DND-41 (cell line): ENCODE measurements at regions not wholly inside any gene's neighbourhood (a gene's known extent, or its start where the extent isn't known, plus 50 kb on each side); places are given as distances from the start of the nearest gene placed in this dataset.

Experiments used
- EZH2 ChIP-seq: IDR thresholded peaks from 3 replicates; pipeline ENCODE4 v1.6.1; 2012; ENCODE audit warnings: borderline replicate concordance, low read depth, mild to moderate bottlenecking, moderate library complexity, low read length, inconsistent platforms; ENCODE audit not compliant: severe bottlenecking
- TF ChIP-seq, protein P1 (sequence below): IDR thresholded peaks from 2 replicates; pipeline ENCODE4 v1.5.1; 2012; ENCODE audit warnings: borderline replicate concordance, low read length, moderate library complexity, mild to moderate bottlenecking; ENCODE audit not compliant: poor library complexity, severe bottlenecking; ENCODE audit errors: extremely low read depth

DNA sequence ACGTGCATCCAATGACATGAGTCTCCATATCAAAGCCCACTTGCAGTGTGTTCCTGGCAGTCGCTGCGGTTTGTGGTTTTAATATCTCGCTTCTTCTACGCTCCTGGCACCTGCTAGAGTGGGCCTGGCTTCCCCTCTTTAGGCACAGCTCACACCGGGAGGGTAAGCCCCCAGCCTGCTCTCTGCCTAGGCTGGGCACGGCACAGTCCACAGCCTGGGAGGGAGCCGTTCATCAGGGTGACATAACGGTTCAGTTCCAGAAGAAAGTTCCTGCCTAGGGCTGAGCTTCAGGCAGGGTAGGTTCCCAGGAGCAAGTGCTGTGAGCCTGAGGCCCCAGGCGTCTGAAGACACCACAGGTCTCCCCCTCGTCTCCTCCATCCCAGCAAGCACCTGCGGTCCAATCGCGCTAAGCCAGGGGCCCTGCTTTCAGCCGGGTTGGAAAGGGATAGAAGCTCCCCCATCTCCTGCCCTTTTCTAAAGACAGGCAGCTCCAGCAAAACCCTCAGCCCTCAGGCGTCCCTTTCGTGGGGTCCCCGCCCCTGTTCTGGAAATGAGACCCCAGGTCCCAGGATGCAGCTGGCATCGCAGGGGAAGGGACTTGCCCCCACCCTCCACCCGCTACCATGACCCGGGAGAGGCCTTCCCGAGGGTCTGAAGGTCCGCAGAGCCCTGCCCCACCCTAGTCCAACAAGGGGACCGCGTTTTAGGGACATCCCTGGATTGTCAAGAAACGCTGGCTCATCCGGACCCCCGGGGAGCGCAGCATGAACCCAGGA is 121.6 kb upstream of the ZNF507 start:
- TF ChIP-seq, protein P1, sequence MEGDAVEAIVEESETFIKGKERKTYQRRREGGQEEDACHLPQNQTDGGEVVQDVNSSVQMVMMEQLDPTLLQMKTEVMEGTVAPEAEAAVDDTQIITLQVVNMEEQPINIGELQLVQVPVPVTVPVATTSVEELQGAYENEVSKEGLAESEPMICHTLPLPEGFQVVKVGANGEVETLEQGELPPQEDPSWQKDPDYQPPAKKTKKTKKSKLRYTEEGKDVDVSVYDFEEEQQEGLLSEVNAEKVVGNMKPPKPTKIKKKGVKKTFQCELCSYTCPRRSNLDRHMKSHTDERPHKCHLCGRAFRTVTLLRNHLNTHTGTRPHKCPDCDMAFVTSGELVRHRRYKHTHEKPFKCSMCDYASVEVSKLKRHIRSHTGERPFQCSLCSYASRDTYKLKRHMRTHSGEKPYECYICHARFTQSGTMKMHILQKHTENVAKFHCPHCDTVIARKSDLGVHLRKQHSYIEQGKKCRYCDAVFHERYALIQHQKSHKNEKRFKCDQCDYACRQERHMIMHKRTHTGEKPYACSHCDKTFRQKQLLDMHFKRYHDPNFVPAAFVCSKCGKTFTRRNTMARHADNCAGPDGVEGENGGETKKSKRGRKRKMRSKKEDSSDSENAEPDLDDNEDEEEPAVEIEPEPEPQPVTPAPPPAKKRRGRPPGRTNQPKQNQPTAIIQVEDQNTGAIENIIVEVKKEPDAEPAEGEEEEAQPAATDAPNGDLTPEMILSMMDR = no peak
- TF ChIP-seq EZH2 = no peak
